GM12873 (cell line): ENCODE measurements at regions not wholly inside any gene's neighbourhood (a gene's known extent, or its start where the extent isn't known, plus 50 kb on each side); places are given as distances from the start of the nearest gene placed in this dataset.

ENCODE experiments used
- CTCF ChIP-seq: IDR thresholded peaks from 2 replicates; pipeline ENCODE4 v1.5.1; 2012; ENCODE audit warnings: low read depth, mild to moderate bottlenecking, moderate library complexity, low read length, control low read depth; ENCODE audit not compliant: insufficient read depth; ENCODE audit errors: missing control alignments

DNA sequence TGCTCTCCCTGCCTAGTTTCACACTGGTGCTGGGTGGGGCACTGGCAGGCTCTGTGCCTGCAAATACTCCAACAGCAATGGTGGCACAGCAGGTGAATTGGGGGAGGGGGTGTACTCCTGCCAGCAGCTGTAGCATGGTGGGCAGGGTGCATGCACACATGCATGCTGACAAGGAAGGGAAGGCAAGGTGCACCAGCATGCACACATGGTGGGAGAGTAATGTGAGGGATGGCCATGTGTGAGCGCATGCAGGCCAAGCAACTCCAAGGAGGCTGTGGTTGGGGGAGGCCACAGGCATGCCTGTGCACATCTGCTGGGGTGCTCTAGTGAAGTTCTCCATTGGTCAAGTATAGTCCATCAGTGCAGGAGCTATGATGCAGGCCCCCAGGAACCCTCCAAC lies 54.5 kb upstream of the INPP4B start:
- no peak for TF ChIP-seq CTCF

DNA sequence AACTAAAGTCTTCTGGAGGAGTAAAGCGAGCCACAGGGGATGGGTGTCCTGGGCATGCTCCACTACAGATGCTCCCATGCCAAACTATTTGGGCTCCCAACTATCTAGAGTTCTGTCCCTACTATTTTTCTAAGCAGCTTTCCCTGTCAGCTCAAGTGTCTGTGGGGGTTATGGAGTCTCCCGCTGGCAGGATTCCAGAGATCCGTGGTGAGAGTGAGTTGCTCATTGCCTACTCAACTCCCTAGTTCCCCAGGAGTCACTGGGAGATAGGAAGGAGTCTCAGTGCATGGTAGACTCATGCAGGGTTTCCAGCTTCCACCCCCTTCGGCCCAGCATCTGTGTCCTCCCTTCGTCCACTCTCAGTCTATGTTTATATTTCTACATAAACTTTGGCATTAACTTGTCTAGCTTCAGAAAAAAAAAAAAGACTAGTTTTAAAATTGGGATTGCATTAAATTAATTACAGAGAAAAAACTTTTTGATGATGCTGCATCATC lies 55.1 kb upstream of the INPP4B start:
- no peak for TF ChIP-seq CTCF

GRCh38 chr4:142909908-142910307 lies 63.8 kb upstream of the INPP4B start:
- no peak for TF ChIP-seq CTCF

DNA sequence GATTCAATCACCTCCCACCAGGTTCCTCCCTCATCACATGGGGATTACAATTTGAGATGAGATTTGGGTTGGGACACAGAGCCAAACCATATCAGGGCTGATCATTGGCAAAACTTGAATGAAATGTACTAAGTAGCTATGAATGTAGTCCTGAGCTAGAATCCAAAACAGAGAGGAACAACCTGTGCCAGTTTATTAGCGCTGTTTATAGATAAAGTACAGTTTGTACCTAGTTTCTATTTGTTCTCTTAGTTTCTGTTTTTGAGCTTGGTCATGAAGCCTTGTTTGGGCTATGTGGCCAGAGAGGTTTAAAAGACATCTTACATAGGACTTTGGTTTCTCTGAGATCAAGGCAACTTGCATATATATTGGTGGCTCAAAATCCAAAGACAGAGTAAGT lies 66.9 kb upstream of the INPP4B start:
- no peak for TF ChIP-seq CTCF

- no peak for TF ChIP-seq CTCF
Observed at GRCh38 chr4:142913461-142914030, 67.4 kb upstream of the INPP4B start.

DNA sequence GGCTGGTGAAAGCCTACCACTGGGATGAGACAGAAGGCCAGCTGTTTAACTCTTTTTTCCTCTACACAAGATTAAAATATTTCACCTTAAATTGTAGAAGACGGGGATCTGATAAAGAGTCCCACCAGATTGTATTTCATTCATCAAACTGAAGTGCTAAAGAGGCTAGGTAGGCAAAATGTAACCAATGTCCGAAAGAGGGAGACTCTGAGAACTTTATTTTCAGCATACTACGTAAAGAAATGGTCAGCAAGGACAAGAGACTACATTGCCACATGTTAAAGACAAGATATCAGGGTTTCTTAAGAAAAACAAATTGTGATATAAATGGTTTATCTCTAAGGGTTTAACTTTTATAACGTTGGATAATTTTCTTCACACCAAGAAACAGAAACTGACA lies 71.6 kb upstream of the INPP4B start:
- no peak for TF ChIP-seq CTCF

DNA sequence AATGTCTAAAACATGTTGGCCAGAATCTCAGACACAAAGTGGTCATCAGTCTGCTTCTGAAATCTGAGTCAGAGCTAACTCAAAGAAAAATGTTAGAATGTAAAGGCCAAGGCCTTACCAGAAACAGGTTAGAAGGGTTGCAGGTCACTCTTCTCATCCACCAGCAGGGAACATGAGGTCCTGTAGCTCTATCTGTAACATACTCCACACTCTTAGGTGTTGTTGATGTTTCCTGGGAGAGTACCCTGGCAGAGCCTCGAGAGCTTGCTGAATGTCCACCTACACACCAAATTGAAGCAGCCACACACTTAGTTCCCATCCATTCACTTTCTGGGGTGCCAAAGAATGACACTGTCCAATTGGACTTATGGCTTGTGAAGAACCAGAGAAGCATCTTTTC lies 76.6 kb upstream of the INPP4B start:
- TF ChIP-seq CTCF = no peak
